GM18499 (cell line): ENCODE measurements at regions not wholly inside any gene's neighbourhood (a gene's known extent, or its start where the extent isn't known, plus 50 kb on each side); places are given as distances from the start of the nearest gene placed in this dataset.
"Not testable (repeated sequence)": the region's sequence is repeated elsewhere in the genome, so short reads cannot be mapped to it uniquely, and the experiment has no call there.

Experiments
- ATAC-seq: cut with Tn5 transposase; IDR thresholded peaks from one replicate; pipeline ENCODE4 v1.9.1; 2021; ENCODE audit warnings: moderate number of reproducible peaks; ENCODE audit not compliant: insufficient read depth, unreplicated experiment

DNA sequence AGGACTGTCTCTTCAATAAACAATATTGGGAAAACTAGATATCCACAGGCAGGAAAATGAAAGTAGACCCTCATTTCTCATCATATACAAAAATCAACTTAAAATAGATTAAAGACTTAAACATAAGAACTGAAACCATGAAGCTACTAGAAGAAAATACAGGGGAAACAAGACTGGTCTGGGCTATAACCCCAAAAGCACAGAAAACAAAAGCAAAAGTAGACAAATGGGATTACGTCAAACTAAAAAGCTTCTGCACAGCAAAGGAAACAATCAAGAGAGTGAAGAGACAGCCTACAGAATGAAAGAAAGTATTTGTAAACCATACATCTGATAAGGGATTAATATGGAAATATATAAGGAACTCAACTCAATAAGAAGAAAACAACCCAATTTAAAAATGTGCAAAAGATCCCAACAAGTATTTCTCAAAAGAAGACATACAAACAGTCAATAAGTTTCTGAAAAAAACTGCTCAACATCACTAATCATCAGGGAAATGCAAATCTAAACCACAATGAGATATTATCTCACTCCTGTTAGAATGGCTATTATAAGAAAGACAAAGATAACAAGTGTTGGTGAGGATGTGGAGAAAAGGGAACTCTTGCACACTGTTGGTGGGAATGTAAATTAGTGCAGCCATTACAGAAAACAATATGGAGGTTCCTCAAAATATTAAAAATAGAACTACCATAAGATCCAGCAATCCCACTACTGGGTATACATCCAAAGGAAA lies 325.3 kb upstream of the RASGEF1B start:
- ATAC-seq: peak; percentile 56

DNA sequence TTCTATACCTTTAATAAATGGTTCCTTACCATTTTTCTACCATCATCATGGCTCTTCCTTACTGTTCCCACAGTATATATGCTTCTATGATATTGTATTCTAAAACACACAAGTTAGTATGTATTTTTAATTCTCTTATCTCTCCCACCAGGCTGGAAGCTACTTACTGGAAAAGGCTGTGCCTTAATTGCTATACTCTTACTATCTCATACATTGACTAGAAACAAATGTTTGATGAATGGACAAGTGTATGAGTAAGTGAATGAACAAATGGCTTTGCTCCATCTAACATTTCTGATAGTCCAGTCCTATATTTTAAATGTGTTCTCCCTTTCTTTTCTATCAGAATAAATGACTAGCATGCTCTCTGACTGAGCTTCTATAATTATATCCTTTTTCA lies 320.8 kb upstream of the RASGEF1B start:
- no peak for ATAC-seq

DNA sequence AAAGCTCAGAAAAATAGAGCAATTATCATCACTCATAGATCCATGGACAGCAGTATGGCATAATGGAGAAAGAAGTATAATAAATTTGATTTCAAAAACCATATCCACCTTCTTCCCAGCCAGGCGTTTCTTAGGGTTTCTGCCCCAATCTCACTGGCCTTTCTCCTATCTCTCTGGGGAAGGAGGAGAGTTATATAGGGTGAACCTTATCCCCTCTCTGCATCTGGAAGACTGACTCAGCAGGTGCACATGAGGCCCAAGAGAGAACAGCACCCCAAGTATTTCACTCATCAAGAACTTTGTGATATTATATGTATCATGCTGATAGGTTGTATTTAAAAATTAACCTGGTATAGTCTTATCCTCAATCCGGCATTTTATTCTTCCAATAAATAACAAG lies 318.8 kb upstream of the RASGEF1B start:
- ATAC-seq: no peak

DNA sequence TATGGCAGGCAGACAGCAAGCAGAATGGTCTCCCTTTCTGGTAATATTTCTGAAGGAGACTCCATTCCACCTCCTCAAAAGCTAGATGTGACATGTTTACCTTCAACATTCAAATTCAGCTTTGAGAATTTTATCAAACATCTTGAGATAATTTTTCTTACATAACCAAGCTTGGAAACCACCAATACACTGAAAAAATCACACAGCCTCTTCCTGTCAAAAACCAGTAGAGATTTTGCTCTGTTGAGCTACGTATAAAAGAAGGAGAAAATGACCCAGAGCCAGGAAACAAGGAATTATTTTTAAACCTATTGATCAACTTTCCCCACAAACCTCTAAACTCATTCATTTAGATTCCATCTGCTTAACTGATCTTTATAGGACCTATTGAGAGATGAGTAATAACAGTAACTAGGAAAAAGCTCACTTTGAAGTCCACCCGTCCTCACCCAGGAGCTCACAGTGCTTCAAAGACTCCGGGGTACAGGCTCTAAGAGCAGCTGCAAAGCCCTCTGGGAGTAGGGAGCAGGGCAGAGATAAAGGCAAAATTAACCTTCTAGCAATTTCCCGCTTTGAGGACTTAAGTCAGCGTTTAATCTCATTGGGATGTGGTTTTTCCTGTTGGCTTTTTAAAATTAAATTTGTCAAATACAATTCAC lies 318.2 kb upstream of the RASGEF1B start:
- ATAC-seq: no peak

DNA sequence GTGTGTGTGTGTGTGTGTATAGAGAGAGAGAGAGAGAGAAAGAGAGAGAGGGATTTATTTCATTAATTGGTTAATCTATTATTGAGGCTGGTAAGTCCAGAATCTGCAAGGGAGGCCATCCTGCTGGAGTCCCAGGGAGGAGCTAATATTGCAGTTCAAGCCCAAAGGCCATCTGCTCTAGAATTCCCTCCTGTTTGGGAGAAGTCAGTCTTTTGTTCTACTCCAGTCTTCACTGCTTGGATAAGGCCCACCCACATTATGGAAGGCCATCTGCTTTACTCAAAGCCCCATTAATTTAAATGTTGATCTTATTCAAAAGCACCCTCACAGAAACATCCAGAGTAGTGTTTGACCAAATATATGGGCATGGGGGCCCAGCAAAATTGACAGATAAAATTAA lies 317.5 kb upstream of the RASGEF1B start:
- no peak for ATAC-seq

DNA sequence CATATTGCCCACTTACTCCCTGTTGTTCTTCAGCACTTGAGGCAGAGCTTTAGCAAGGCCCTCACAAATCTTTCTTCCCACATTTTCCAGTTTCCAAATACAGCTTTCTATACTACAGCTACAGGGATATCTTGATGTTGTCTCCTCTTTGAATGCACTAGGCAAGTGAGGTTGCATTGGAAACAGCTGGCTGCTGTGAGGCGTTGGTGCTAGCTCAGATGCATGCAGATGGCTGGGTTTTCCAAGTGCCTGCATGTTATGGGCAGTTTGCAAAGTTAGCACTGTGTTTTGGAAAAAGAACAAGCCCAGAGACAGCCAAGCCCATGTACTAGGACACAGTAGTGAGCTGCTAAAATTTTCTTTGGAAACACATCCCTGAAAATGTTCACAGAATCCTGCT lies 315.1 kb upstream of the RASGEF1B start:
- no peak for ATAC-seq

DNA sequence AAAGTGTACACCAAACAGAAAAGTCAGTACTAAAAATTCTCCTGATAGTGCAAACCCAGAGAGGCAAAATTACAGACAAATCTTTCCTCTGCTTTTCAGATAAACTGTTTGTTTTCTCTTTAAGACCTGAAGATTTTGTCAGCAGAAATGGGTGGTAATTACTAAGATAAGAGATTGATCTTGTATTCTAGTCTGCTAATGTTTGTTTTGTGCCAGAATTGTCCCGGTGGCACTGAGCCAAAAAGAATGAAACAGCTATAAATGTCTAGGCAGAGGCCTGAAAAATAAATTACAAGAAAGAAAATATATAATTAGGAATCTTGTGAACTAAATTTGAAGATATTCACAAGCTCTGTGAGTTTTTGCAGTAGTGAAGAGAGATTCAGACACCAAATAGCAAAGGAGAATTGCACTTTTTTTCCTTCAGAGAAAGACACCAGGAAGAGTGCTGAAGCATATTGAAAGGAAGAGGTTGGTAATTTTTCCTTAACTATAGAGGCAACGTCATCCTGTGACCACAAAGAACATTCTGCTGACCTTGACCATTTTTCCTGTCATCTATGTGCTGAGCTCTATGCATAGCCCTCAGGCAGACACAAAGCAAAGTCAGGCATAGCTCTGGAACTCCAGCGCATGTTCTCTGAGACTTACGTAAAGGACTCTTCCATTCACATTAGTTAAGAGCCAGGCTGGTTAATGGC lies 314.5 kb upstream of the RASGEF1B start:
- ATAC-seq: no peak

DNA sequence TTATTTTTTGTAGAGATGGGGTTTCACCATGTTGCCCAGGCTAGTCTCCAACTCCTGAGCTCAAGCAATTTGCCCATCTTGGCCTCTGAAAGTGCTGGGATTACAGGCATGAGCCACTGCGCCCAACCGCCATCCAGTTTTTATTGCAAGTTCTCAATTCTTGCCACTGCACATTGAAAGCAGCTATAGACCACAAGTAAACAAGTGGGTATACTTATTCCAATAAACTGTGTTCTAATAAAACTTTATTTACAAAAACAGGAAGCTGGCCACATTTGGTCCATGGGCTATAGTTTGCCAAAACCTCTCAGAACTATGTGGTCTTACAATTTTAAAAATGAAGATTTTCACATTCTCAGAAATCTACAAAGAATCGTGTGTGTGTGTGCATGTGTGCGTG lies 313.6 kb upstream of the RASGEF1B start:
- no peak for ATAC-seq

DNA sequence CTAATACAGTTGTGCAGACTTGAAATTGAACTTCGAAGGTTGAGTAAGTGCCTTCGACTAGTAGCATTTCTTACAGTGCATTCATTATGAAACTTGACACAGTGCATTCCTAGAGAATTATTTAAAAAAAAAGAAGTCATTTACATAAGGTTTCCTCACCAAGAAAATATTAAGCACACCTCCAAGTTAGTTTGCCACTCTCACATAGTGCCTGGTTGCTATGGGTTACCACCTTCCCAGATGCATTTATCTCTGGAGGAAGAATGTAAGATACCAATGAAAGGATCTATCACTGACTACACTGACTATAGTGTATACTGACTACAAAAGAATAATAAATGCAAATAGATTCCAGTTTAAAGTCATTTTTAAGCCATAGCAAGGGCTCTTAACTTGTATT lies 311.9 kb upstream of the RASGEF1B start:
- ATAC-seq: no peak

DNA sequence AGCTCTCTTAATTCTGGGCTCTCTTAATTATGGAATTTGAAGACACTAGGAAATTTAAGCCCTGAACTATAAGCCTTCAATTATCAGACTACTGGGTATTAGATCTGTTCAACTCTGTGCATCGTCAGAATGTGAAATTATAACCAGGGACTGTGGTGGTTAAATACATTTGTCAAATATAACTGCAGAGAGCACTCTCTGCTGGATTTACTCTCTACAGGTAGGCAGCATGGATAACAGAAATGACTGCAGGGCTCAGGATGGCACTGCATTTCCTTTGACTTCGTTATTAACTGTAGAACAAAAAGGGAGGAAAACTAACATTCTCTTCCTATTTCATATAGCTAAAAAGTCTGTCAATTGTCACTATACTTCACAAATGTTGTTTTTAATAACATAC lies 310.1 kb upstream of the RASGEF1B start:
- no peak for ATAC-seq

DNA sequence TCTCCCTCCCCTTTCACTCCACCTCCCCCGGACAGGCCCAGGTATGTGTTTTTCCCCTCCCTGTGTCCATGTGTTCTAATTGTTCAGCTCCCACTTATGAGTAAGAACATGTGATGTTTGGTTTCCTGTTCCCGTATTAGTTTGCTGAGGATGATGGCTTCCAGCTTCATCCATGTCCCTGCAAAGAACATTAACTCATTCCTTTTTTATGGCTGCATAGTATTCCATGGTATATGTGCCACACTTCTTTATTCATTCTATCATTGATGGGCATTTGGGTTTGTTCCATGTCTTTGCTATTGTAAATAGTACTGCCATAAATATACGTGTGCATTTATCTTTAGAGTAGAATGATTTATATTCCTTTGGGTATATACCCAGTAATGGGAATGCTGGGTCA lies 306.0 kb upstream of the RASGEF1B start:
- ATAC-seq: not testable (repeated sequence)

DNA sequence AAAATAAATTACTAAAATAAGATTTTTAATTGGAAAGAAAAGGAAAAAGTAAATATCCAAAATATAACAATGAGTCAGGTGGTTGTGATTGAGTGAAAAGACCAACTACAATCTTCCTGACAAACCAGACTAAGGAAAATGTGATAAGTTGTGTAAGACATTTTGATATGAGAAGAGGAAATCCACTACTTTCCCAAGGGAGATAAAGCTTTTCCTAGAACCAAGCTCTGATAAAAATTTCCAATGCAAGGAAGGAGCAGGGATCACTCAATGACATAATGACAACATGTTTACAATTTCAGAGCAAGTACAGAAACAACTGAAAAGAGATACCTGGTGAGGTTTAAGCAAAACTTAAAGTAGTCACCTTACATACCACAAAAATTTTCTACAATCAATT lies 305.1 kb upstream of the RASGEF1B start:
- no peak for ATAC-seq

DNA sequence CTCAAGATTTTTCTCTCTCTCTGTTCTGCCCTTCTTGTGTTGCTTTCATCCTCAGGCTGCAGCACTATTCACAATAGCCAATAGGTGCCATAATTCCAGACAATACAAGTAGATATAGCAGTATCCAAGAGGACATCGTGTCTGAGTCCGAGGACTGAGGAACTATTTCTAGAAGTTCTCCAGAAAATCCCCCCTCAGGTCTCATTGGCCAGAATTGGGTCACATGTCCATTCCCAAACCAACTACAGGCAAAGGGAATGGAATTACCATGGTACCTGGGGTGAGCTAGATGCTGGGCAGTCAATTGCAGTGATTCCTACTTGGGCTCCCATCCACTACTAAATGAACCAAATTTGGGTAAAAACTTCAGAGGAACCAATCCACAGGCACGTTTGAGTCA lies 301.9 kb upstream of the RASGEF1B start:
- ATAC-seq: no peak

DNA sequence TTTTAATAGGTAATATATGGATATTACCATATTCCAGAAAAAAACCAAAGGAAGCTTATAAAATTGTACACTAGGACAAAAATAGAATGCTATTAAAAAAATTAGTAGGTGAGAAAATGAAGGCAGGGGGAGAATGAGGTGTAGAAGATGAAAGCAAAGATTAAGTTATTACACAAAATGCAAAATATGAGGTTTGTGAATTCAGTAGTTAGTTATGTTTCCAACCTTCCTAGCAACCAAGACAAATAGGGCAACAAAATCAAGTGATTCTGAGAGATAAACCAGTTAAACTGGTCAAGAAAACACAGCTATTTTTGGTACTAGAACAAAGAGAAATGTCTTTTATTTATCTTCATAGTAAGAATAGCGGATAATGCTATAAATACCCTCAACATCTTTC lies 300.0 kb upstream of the RASGEF1B start:
- ATAC-seq: no peak

DNA sequence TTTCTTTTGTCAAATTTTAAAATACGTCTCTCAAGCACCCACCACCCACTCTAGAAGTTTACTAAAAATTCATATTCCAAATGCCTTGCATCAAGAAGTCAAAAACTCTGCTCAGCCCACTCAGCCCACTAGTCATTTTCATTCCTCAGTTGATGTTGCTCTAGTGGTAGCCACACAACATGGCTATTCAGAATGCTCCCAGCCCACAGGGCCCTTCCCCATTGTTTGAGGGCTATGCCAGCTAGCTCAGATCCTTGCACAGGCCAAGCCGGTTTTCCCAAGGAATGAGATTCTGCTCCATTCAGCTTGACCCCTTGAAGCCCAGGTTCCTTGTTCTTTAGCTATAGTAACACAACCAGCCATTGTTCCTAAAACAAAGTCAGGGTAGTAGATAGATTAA lies 297.5 kb upstream of the RASGEF1B start:
- no peak for ATAC-seq

DNA sequence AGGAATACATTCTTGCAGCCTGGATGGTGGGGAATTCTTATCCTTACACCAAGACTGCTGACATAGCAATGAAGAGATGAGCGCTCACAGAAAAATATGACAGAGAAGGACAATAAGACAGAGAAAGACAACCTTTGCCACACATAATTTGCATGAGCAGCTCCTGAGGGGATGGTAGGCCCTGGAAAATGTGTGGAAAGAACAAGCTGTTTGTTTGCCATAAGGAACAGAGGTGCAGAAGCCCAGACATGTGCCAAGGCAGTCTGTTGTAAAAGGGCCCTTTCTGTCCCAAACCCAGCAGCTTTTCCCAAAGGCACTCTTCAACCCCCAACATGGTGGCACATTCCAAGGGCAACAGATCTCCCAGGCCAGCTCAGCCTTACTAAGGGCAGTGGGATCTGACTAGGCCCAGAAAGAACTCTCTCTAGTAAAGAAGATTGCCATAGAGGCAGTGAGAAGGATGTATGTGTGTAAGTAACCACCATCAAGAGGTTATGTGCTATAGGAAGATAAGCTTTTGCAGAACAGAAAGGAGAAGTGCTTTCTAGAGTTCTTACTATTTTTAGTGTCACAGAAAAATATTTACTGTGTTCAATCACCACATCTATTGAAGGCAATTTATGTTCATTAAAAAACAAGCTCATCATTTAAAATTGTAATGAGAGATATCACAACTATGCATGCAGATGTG lies 287.0 kb upstream of the RASGEF1B start:
- ATAC-seq: no peak

DNA sequence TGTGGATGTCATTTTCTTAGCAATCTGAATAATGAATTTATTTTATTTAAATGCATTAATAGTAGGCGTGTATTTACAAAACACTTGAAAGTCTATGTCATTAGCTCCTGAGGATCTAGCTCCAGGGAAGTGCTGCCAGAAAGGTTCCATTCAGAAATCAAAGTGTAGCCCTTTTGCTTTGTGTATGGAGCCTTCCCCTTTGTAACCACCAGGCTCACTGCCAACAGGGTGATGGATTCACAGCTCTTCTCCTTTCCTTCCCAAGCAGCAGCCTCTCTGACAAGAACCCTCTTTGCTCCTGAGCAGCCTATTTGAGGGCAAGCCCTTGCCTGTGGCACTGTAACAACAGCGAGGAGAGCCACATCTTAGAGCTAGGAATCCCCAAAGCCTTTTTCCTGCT lies 286.0 kb upstream of the RASGEF1B start:
- no peak for ATAC-seq

DNA sequence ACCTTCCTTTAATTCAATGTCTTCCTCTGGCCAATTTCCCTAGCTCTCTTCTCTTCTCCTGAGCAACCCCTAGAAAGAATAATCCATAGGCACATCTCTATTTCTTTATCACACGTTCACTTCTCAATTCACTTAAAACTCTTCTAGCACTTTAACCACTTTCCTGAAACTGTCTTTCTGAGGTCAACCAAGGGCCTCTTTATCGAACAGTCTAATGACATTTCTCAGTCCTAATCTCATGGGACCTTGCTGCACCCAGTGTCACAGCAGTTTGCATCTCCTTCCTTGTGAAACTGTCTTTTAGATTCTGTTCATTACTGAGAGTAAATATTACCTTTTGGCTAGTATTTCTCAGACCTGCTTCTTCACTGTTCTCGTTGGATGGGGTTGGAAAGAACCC lies 285.3 kb upstream of the RASGEF1B start:
- peak; percentile 90 for ATAC-seq

DNA sequence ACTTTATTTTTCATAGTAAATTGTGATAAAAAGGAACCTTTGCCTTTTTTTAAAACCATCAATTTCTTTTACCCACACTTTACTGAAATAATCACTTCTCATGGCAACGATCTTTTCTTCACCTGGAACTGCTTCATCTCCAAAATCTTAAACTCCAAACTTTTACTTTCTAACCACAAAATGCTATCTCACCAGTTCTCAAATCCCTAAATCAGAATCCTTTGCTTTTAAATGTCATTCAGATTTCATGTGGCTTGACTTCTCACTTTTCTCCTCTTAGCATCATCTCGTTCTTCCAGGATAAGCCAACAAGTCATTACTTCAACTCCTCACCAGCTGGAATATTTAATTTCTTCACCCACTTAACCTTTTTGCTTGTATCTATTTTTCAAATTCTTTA lies 284.3 kb upstream of the RASGEF1B start:
- no peak for ATAC-seq

DNA sequence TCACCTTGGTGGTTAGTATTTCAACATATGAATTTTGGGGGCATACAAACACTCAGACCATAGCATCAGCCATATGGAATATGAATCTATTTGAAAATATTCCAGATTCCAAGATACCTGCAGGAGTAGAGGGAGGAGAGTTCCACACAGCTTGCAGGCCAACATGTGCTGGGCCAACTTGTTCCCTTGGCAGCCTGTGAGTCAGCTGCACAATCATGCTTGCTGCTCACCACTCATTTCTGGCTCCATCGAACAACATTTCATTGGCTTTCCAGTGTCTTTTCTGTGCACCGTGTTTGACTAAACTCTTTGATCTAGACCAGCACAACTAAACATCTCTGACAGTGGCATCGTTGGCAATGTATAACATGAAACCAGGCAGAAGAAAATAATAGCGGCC lies 282.5 kb upstream of the RASGEF1B start:
- no peak for ATAC-seq
